ENCODE measurements at regions not wholly inside any gene's neighbourhood (a gene's known extent, or its start where the extent isn't known, plus 50 kb on each side); places are given as distances from the start of the nearest gene placed in this dataset.

- FAIRE-seq: no peak
- H3K27me3 ChIP-seq (ENCODE audit: control insufficient read depth, extremely low read depth, insufficient read depth, low read length): no peaks in the 10 kb centered on the region
- dilution Hi-C loops (cut with MboI; ENCODE audit: extremely low pct_ligation_motif_present, low sequenced_read_pairs): no loop called here
Measured at GRCh38 chr9:107951511-107951910, 461.9 kb upstream of the KLF4 start.

GRCh38 chr9:107949061-107949460, 459.5 kb upstream of the KLF4 start:
- FAIRE-seq (no peak), DNase-seq (ENCODE audit: low read depth, low spot score) (no peak)
- dilution Hi-C loops (cut with MboI; ENCODE audit: extremely low pct_ligation_motif_present, low sequenced_read_pairs): no loop called here

More at GRCh38 chr9:107951511-107951910, 461.9 kb upstream of the KLF4 start:
- DNase-seq (ENCODE audit: low read depth, low spot score): no peak
- Histone ChIP-seq H3K79me2 (ENCODE audit: control insufficient read depth, insufficient read depth, low read length) (no peaks in the 10 kb centered on the region), H3K27ac (ENCODE audit: control insufficient read depth, insufficient read depth, low read length) (no peak overlapping the region), H3K9ac (ENCODE audit: control insufficient read depth, extremely low read depth, insufficient read depth, low read length) (no peak overlapping the region), H3K9me3 (ENCODE audit: control insufficient read depth, low read depth, low read length) (no peaks in the 10 kb centered on the region), H4K20me1 (ENCODE audit: control insufficient read depth, extremely low read depth, insufficient read depth, low read length) (no peaks in the 10 kb centered on the region), H2AFZ (ENCODE audit: control insufficient read depth, low read length) (no peak overlapping the region), H3K9me1 (ENCODE audit: control insufficient read depth, extremely low read depth, insufficient read depth, low read length) (no peaks in the 10 kb centered on the region), H3K4me3 (ENCODE audit: control insufficient read depth in 2 of 3, extremely low read depth in 1 of 3, insufficient read depth in 2 of 3, low read depth in 1 of 3, low read length in 3 of 3) (no peak overlapping the region), H3K4me2 (ENCODE audit: control insufficient read depth, extremely low read depth, insufficient read depth, low read depth, low read length) (no peak overlapping the region), H3K4me1 (ENCODE audit: control insufficient read depth, extremely low read depth, insufficient read depth, low read length) (no peaks in the 10 kb centered on the region), H3K36me3 (ENCODE audit: control insufficient read depth in 2 of 2, extremely low read depth in 1 of 2, insufficient read depth in 2 of 2, low read length in 2 of 2) (no peaks in the 10 kb centered on the region)
- no peak for TF ChIP-seq CTCF (optimal IDR thresholded peaks at IDR 0.05 in 1 of 3, IDR thresholded peaks at IDR 0.05 in 1 of 3, conservative IDR thresholded peaks at IDR 0.05 in 1 of 3; ENCODE audit: extremely low read depth in 1 of 3, insufficient read depth in 2 of 3, low read length in 3 of 3)
- TF ChIP-seq EZH2 (IDR thresholded peaks at IDR 0.05; ENCODE audit: low read length): no peak

More at GRCh38 chr9:107949061-107949460, 459.5 kb upstream of the KLF4 start:
- no peaks in the 10 kb centered on the region for H3K79me2 ChIP-seq (ENCODE audit: control insufficient read depth, insufficient read depth, low read length)
- no peaks in the 10 kb centered on the region for H3K9me3 ChIP-seq (ENCODE audit: control insufficient read depth, low read depth, low read length)
- no peaks in the 10 kb centered on the region for H3K36me3 ChIP-seq (ENCODE audit: control insufficient read depth in 2 of 2, extremely low read depth in 1 of 2, insufficient read depth in 2 of 2, low read length in 2 of 2)
- H3K27me3 ChIP-seq (ENCODE audit: control insufficient read depth, extremely low read depth, insufficient read depth, low read length): no peaks in the 10 kb centered on the region
- no peak for TF ChIP-seq CTCF (optimal IDR thresholded peaks at IDR 0.05 in 1 of 3, IDR thresholded peaks at IDR 0.05 in 1 of 3, conservative IDR thresholded peaks at IDR 0.05 in 1 of 3; ENCODE audit: extremely low read depth in 1 of 3, insufficient read depth in 2 of 3, low read length in 3 of 3)
- TF ChIP-seq EZH2 (IDR thresholded peaks at IDR 0.05; ENCODE audit: low read length): no peak
- H2AFZ ChIP-seq (ENCODE audit: control insufficient read depth, low read length): no peak overlapping the region
- no peak overlapping the region for H3K9ac ChIP-seq (ENCODE audit: control insufficient read depth, extremely low read depth, insufficient read depth, low read length)
- no peak overlapping the region for H3K4me2 ChIP-seq (ENCODE audit: control insufficient read depth, extremely low read depth, insufficient read depth, low read depth, low read length)
- no peaks in the 10 kb centered on the region for H3K4me1 ChIP-seq (ENCODE audit: control insufficient read depth, extremely low read depth, insufficient read depth, low read length)
- H3K9me1 ChIP-seq (ENCODE audit: control insufficient read depth, extremely low read depth, insufficient read depth, low read length): no peaks in the 10 kb centered on the region
- no peak overlapping the region for H3K27ac ChIP-seq (ENCODE audit: control insufficient read depth, insufficient read depth, low read length)
- no peaks in the 10 kb centered on the region for H4K20me1 ChIP-seq (ENCODE audit: control insufficient read depth, extremely low read depth, insufficient read depth, low read length)
- no peak overlapping the region for H3K4me3 ChIP-seq (ENCODE audit: control insufficient read depth in 2 of 3, extremely low read depth in 1 of 3, insufficient read depth in 2 of 3, low read depth in 1 of 3, low read length in 3 of 3)

All from keratinocyte (primary cell).